CD4-positive, CD25-positive, alpha-beta regulatory T cell (primary cell): ENCODE measurements at regions not wholly inside any gene's neighbourhood (a gene's known extent, or its start where the extent isn't known, plus 50 kb on each side); places are given as distances from the start of the nearest gene placed in this dataset.

ENCODE experiments used
- ATAC-seq, 2 donors: fragments of 150-1000 bp; cut with Tn5 transposase; one replicate each; pipeline ENCODE4 v1.10.0; 2021; ENCODE audit warnings: low read depth in 2 of 2, moderate number of reproducible peaks in 2 of 2, moderate library complexity in 1 of 2
- DNase-seq, 3 donors: peaks; one replicate each; pipeline versions ENCODE4 v3.0.0 to v3.0.0-alpha.2; 2012 to 2022; ENCODE audit warnings: mixed read lengths in 1 of 3
- H3K27ac ChIP-seq: one replicate; pipeline ENCODE4 v1.7.0; 2013; ENCODE audit warnings: mild to moderate bottlenecking, low read length; ENCODE audit not compliant: insufficient read depth, poor library complexity, severe bottlenecking
- H3K27me3 ChIP-seq: one replicate; pipeline ENCODE4 v1.7.0; 2013; ENCODE audit warnings: low read length; ENCODE audit not compliant: control insufficient read depth, insufficient read depth
- H3K36me3 ChIP-seq: one replicate; pipeline ENCODE4 v1.7.0; 2013; ENCODE audit warnings: mild to moderate bottlenecking, low read length, moderate library complexity; ENCODE audit not compliant: control insufficient read depth, insufficient read depth
- H3K4me1 ChIP-seq: 2 replicates; pipeline ENCODE4 v1.7.0; 2013; ENCODE audit warnings: mild to moderate bottlenecking, low read length; ENCODE audit not compliant: insufficient read depth, control insufficient read depth, poor library complexity, severe bottlenecking
- H3K4me3 ChIP-seq: one replicate; pipeline ENCODE4 v1.7.0; 2013; ENCODE audit warnings: low read depth, mild to moderate bottlenecking, low read length, moderate library complexity
- H3K9me3 ChIP-seq, 2 experiments: 1 replicate in 1 of 2; 2 replicates in 1 of 2; pipeline ENCODE4 v1.7.0; 2013; ENCODE audit warnings: low read length in 2 of 2, mild to moderate bottlenecking in 1 of 2, moderate library complexity in 1 of 2; ENCODE audit not compliant: control insufficient read depth in 2 of 2
- H3K27ac Mint-ChIP-seq, 3 donors: one replicate each; pipeline ENCODE4 v1.8.0; 2020 to 2022; ENCODE audit warnings: mild to moderate bottlenecking in 3 of 3, mixed read lengths in 3 of 3, moderate library complexity in 2 of 3
- H3K27me3 Mint-ChIP-seq: one replicate; pipeline ENCODE4 v1.8.0; 2022; ENCODE audit warnings: mild to moderate bottlenecking, mixed read lengths
- H3K36me3 Mint-ChIP-seq: one replicate; pipeline ENCODE4 v1.8.0; 2020; ENCODE audit warnings: mixed read lengths
- H3K4me1 Mint-ChIP-seq, 4 donors: one replicate each; pipeline ENCODE4 v1.8.0; 2020 to 2022; ENCODE audit warnings: mixed read lengths in 4 of 4, mild to moderate bottlenecking in 1 of 4
- H3K4me3 Mint-ChIP-seq, 4 donors: one replicate each; pipeline ENCODE4 v1.8.0; 2020 to 2022; ENCODE audit warnings: mild to moderate bottlenecking in 4 of 4, mixed read lengths in 4 of 4, moderate library complexity in 3 of 4
- H3K9me3 Mint-ChIP-seq, 7 donors: one replicate each; pipeline ENCODE4 v1.8.0; 2020 to 2022; ENCODE audit warnings: mixed read lengths in 7 of 7, mild to moderate bottlenecking in 3 of 7, moderate library complexity in 2 of 7

- peaks cover 0 to 6% (median 0%) of the 10 kb centered on the region in 4 donors for H3K4me1 Mint-ChIP-seq
- Histone ChIP-seq H3K4me1 (peaks cover 9% of the 10 kb centered on the region), H3K36me3 (no peaks in the 10 kb centered on the region), H3K9me3 (no peaks in the 10 kb centered on the region), H3K4me3 (no peak overlapping the region), H3K27ac (no peak overlapping the region), H3K27me3 (no peaks in the 10 kb centered on the region)
- no peaks in the 10 kb centered on the region for H3K9me3 Mint-ChIP-seq
- DNase-seq (no peak), ATAC-seq (no peak)
- no peak overlapping the region for H3K4me3 Mint-ChIP-seq
- H3K27me3 Mint-ChIP-seq: no peaks in the 10 kb centered on the region
- no peaks in the 10 kb centered on the region for H3K36me3 Mint-ChIP-seq
- peak overlapping the region in 2 of 3 donors; percentile 8 to 45 for H3K27ac Mint-ChIP-seq
Measured at GRCh38 chrX:69282893-69283690, 117.8 kb upstream of the PJA1 start.

- Mint-ChIP-seq H3K27ac (no peak overlapping the region), H3K9me3 (peaks cover 0 to 1% (median 0%) of the 10 kb centered on the region in 7 donors), H3K4me1 (peaks cover 0 to 3% (median 0%) of the 10 kb centered on the region in 4 donors), H3K36me3 (no peaks in the 10 kb centered on the region), H3K27me3 (no peaks in the 10 kb centered on the region), H3K4me3 (no peak overlapping the region)
- Histone ChIP-seq H3K27ac (no peak overlapping the region), H3K4me1 (peaks cover 5% of the 10 kb centered on the region), H3K36me3 (no peaks in the 10 kb centered on the region), H3K9me3 (no peaks in the 10 kb centered on the region), H3K27me3 (no peaks in the 10 kb centered on the region), H3K4me3 (no peak overlapping the region)
- DNase-seq: no peak
- ATAC-seq: no peak
Measured at GRCh38 chrX:69280933-69281332, 115.7 kb upstream of the PJA1 start.

GRCh38 chrX:69279234-69279633 is 114.0 kb upstream of the PJA1 start:
- Mint-ChIP-seq H3K36me3 (no peaks in the 10 kb centered on the region), H3K27me3 (no peaks in the 10 kb centered on the region), H3K9me3 (peaks cover 0 to 1% (median 0%) of the 10 kb centered on the region in 7 donors), H3K4me3 (no peak overlapping the region), H3K27ac (no peak overlapping the region), H3K4me1 (no peaks in the 10 kb centered on the region)
- Histone ChIP-seq H3K36me3 (no peaks in the 10 kb centered on the region), H3K4me3 (no peak overlapping the region), H3K27ac (no peak overlapping the region), H3K27me3 (no peaks in the 10 kb centered on the region), H3K4me1 (no peaks in the 10 kb centered on the region), H3K9me3 (no peaks in the 10 kb centered on the region)
- DNase-seq: no peak
- ATAC-seq: no peak

GRCh38 chrX:69278031-69278687 is 112.9 kb upstream of the PJA1 start:
- no peak for DNase-seq
- peaks cover 0 to 1% (median 0%) of the 10 kb centered on the region in 7 donors for H3K9me3 Mint-ChIP-seq
- H3K36me3 ChIP-seq: no peaks in the 10 kb centered on the region

GRCh38 chrX:69277369-69277990 is 112.2 kb upstream of the PJA1 start:
- Histone ChIP-seq H3K4me1 (no peaks in the 10 kb centered on the region), H3K4me3 (no peak overlapping the region), H3K27ac (no peak overlapping the region), H3K36me3 (no peaks in the 10 kb centered on the region), H3K9me3 (no peaks in the 10 kb centered on the region), H3K27me3 (no peaks in the 10 kb centered on the region)
- no peak overlapping the region for H3K4me3 Mint-ChIP-seq
- DNase-seq: no peak
- no peak for ATAC-seq
- no peaks in the 10 kb centered on the region for H3K4me1 Mint-ChIP-seq
- no peaks in the 10 kb centered on the region for H3K36me3 Mint-ChIP-seq
- no peaks in the 10 kb centered on the region for H3K27me3 Mint-ChIP-seq
- H3K27ac Mint-ChIP-seq: no peak overlapping the region
- H3K9me3 Mint-ChIP-seq: peaks cover 0 to 1% (median 0%) of the 10 kb centered on the region in 7 donors

More at GRCh38 chrX:69278031-69278687, 112.9 kb upstream of the PJA1 start:
- no peaks in the 10 kb centered on the region for H3K4me1 Mint-ChIP-seq
- H3K4me3 Mint-ChIP-seq: no peak overlapping the region
- no peaks in the 10 kb centered on the region for H3K27me3 Mint-ChIP-seq
- H3K27ac Mint-ChIP-seq: no peak overlapping the region
- Histone ChIP-seq H3K9me3 (no peaks in the 10 kb centered on the region), H3K27ac (no peak overlapping the region), H3K4me1 (no peaks in the 10 kb centered on the region), H3K27me3 (no peaks in the 10 kb centered on the region), H3K4me3 (no peak overlapping the region)
- no peak for ATAC-seq
- no peaks in the 10 kb centered on the region for H3K36me3 Mint-ChIP-seq

GRCh38 chrX:69268611-69269010 is 103.4 kb upstream of the PJA1 start:
- Mint-ChIP-seq H3K4me3 (no peak overlapping the region), H3K4me1 (no peaks in the 10 kb centered on the region), H3K36me3 (no peaks in the 10 kb centered on the region), H3K9me3 (peaks cover 0 to 2% (median 0%) of the 10 kb centered on the region in 7 donors), H3K27me3 (no peaks in the 10 kb centered on the region), H3K27ac (peak overlapping the region in 1 of 3 donors; percentile 64)
- no peak overlapping the region for H3K27ac ChIP-seq
- H3K4me3 ChIP-seq: no peak overlapping the region
- no peaks in the 10 kb centered on the region for H3K9me3 ChIP-seq
- no peaks in the 10 kb centered on the region for H3K4me1 ChIP-seq
- DNase-seq (no peak), ATAC-seq (no peak)
- H3K27me3 ChIP-seq: no peaks in the 10 kb centered on the region
- no peaks in the 10 kb centered on the region for H3K36me3 ChIP-seq

GRCh38 chrX:69264158-69264581 is 98.9 kb upstream of the PJA1 start:
- no peaks in the 10 kb centered on the region for H3K36me3 Mint-ChIP-seq
- peaks cover 0 to 2% (median 0%) of the 10 kb centered on the region in 7 donors for H3K9me3 Mint-ChIP-seq
- Histone ChIP-seq H3K9me3 (no peaks in the 10 kb centered on the region), H3K4me3 (no peak overlapping the region), H3K36me3 (no peaks in the 10 kb centered on the region), H3K27ac (no peak overlapping the region), H3K4me1 (no peaks in the 10 kb centered on the region), H3K27me3 (no peaks in the 10 kb centered on the region)
- ATAC-seq (no peak), DNase-seq (no peak)
- H3K27me3 Mint-ChIP-seq: peaks cover 3% of the 10 kb centered on the region
- H3K4me3 Mint-ChIP-seq: no peak overlapping the region
- no peaks in the 10 kb centered on the region for H3K4me1 Mint-ChIP-seq
- no peak overlapping the region for H3K27ac Mint-ChIP-seq
